HCT116 (cell line): ENCODE measurements at regions not wholly inside any gene's neighbourhood (a gene's known extent, or its start where the extent isn't known, plus 50 kb on each side); places are given as distances from the start of the nearest gene placed in this dataset.

ENCODE experiments used
- ATAC-seq: fragments of 200-7000 bp; cut with Tn5 transposase; 2 replicates; pipeline ENCODE4 v1.9.1; 2020; ENCODE audit warnings: mild to moderate bottlenecking, moderate library complexity
- BruUV-seq: library from RNA; stranded (reverse); fragments of 400-500 nt; replicated peaks from 2 replicates; lab custom pipeline; 2021; lab: Mats Ljungman, UMichigan
- CTCF ChIA-PET: fragments of 300-600 bp; sonication (Branson Sonifier 250); formaldehyde crosslinking; loops from one replicate; lab custom pipeline; 2021; ENCODE audit warnings: antibody characterized with exemption; lab: Charles Lee
- POLR2A ChIA-PET: fragments of 300-600, 350-600 bp; sonication (Branson Sonifier 250); formaldehyde crosslinking; loops from one replicate; lab custom pipeline; 2021; ENCODE audit warnings: antibody characterized with exemption; lab: Charles Lee
- RAD21 ChIA-PET, 2 experiments: fragments of 300-600 bp; sonication (Branson Sonifier 250); formaldehyde crosslinking; loops; one replicate each; lab custom pipeline; 2023; ENCODE audit warnings: low total read pairs in 2 of 2; ENCODE audit not compliant: uncharacterized antibody in 2 of 2, unreplicated experiment in 2 of 2, low non-redundant PET in 1 of 2; lab: Charles Lee
- DNase-seq: peaks from one replicate; pipeline ENCODE4 v3.0.0-alpha.2; 2010; ENCODE audit warnings: low read depth, low spot score
- H2AFZ ChIP-seq: fragments of 200-600 bp; shearing (Covaris generic), sonication (generic); 2 replicates; pipeline ENCODE4 v1.6.1; 2017; ENCODE audit warnings: low read depth, mixed run types, mixed read lengths, antibody characterized with exemption, low read length; ENCODE audit not compliant: poor library complexity, severe bottlenecking
- H3K27ac ChIP-seq: 2 replicates; pipeline ENCODE4 v1.5.1; 2012; ENCODE audit warnings: low read depth, low read length
- H3K27me3 ChIP-seq: fragments of 200-600 bp; sonication (generic); 2 replicates; pipeline ENCODE4 v1.6.1; 2016; ENCODE audit warnings: mixed run types, low read length, mixed read lengths; ENCODE audit not compliant: insufficient read depth
- H3K36me3 ChIP-seq, 2 experiments: fragments of 200-500 bp in 1 of 2; fragments of 200-600 bp in 1 of 2; sonication (Bioruptor generic) in 1 of 2; sonication (generic) in 1 of 2; 2 replicates each; pipeline versions ENCODE4 v1.5.1 to v1.6.1; 2014 to 2016; ENCODE audit warnings: low read length in 2 of 2, inconsistent platforms in 1 of 2, mixed read lengths in 1 of 2, mixed run types in 1 of 2; ENCODE audit not compliant: insufficient read depth in 2 of 2, control insufficient read depth in 1 of 2
- H3K4me1 ChIP-seq, 2 experiments: fragments of 200-600 bp in 1 of 2; sonication (generic) in 1 of 2; 2 replicates each; pipeline versions ENCODE4 v1.5.1 to v1.6.1; 2012 to 2017; ENCODE audit warnings: low read length in 2 of 2, inconsistent platforms in 1 of 2, mild to moderate bottlenecking in 1 of 2, mixed read lengths in 1 of 2, mixed run types in 1 of 2, moderate library complexity in 1 of 2; ENCODE audit not compliant: insufficient read depth in 2 of 2, control insufficient read depth in 1 of 2
- H3K4me2 ChIP-seq: fragments of 200-600 bp; sonication (generic); 2 replicates; pipeline ENCODE4 v1.6.1; 2017; ENCODE audit warnings: mixed run types, low read length, mixed read lengths
- H3K4me3 ChIP-seq, 2 experiments: fragments of 200-600 bp in 1 of 2; sonication (generic) in 1 of 2; replicated peaks in 1 of 2; 2 replicates each; pipeline ENCODE4 v1.5.1; 2011 to 2016; ENCODE audit warnings: low read length in 2 of 2, control low read depth in 1 of 2, low read depth in 1 of 2, mild to moderate bottlenecking in 1 of 2, mixed read lengths in 1 of 2, mixed run types in 1 of 2
- H3K79me2 ChIP-seq: fragments of 200-600 bp; sonication (generic); 2 replicates; pipeline ENCODE4 v1.6.1; 2017; ENCODE audit warnings: mild to moderate bottlenecking, mixed run types, low read length, moderate library complexity, mixed read lengths; ENCODE audit not compliant: insufficient read depth
- H3K9ac ChIP-seq: fragments of 200-600 bp; sonication (generic); 2 replicates; pipeline ENCODE4 v1.6.1; 2016; ENCODE audit warnings: low read length, mixed read lengths
- H3K9me2 ChIP-seq: fragments of 200-600 bp; sonication (generic), shearing (Covaris generic); 2 replicates; pipeline ENCODE4 v1.6.1; 2017; ENCODE audit warnings: mixed run types, mild to moderate bottlenecking, moderate library complexity; ENCODE audit not compliant: insufficient read depth
- H3K9me3 ChIP-seq, 2 experiments: fragments of 200-500 bp in 1 of 2; fragments of 200-600 bp in 1 of 2; sonication (Bioruptor generic) in 1 of 2; sonication (generic) in 1 of 2; 2 replicates each; pipeline ENCODE4 v1.6.1; 2014 to 2017; ENCODE audit warnings: low read length in 2 of 2, mixed read lengths in 2 of 2, inconsistent platforms in 1 of 2, low read depth in 1 of 2, mild to moderate bottlenecking in 1 of 2, mixed run types in 1 of 2, moderate library complexity in 1 of 2; ENCODE audit not compliant: control insufficient read depth in 1 of 2, insufficient read depth in 1 of 2
- H4K20me1 ChIP-seq: fragments of 200-600 bp; sonication (generic), shearing (Covaris generic); 2 replicates; pipeline ENCODE4 v1.6.1; 2017; ENCODE audit warnings: mixed run types, mild to moderate bottlenecking, moderate library complexity; ENCODE audit not compliant: insufficient read depth
- CBX3 ChIP-seq: IDR thresholded peaks from 2 replicates; pipeline ENCODE4 v1.6.1; 2012; ENCODE audit warnings: low read depth
- EZH2 ChIP-seq: fragments of 200-600 bp; sonication (generic); IDR thresholded peaks from 2 replicates; pipeline ENCODE4 v1.6.1; 2017; ENCODE audit warnings: antibody characterized with exemption, mixed run types
- FOSL1 ChIP-seq: IDR thresholded peaks from 2 replicates; pipeline ENCODE4 v1.6.1; 2012; ENCODE audit warnings: low read depth
- JUND ChIP-seq: IDR thresholded peaks from 2 replicates; pipeline ENCODE4 v1.6.1; 2012
- POLR2A ChIP-seq: IDR thresholded peaks from 2 replicates; pipeline ENCODE4 v1.7.0; 2011; ENCODE audit warnings: borderline replicate concordance; ENCODE audit not compliant: insufficient read depth, insufficient read length; ENCODE audit errors: extremely low read depth
- RAD21 ChIP-seq: IDR thresholded peaks from 2 replicates; pipeline ENCODE4 v1.6.1; 2012; ENCODE audit warnings: low read depth, mild to moderate bottlenecking
- SIN3A ChIP-seq: IDR thresholded peaks from 2 replicates; pipeline ENCODE4 v1.6.1; 2012; ENCODE audit warnings: low read depth
- SP1 ChIP-seq: IDR thresholded peaks from 2 replicates; pipeline ENCODE4 v1.6.1; 2012; ENCODE audit warnings: low read depth
- TCF7L2 ChIP-seq: IDR thresholded peaks from 2 replicates; pipeline ENCODE4 v1.7.0; 2011; ENCODE audit warnings: borderline replicate concordance, inconsistent platforms; ENCODE audit not compliant: insufficient read depth, insufficient read length; ENCODE audit errors: extremely low read depth
- ZFX ChIP-seq: fragments of 450-650 bp; IDR thresholded peaks from 2 replicates; pipeline ENCODE4 v1.6.1; 2017
- ZNF274 ChIP-seq: fragments of 200-500 bp; sonication (Bioruptor generic); IDR thresholded peaks from 2 replicates; pipeline ENCODE4 v1.6.1; 2014; ENCODE audit warnings: mild to moderate bottlenecking, low read depth, low read length, inconsistent platforms
- intact Hi-C: fragments of 100-400 bp; cut with micrococcal nuclease; formaldehyde crosslinking; loops from 2 replicates; pipeline ENCODE4 v1.10.0; 2022
- TF ChIP-seq, protein P1 (sequence below): IDR thresholded peaks from 2 replicates; pipeline ENCODE4 v1.6.1; 2012; ENCODE audit warnings: low read depth
- TF ChIP-seq, protein P2 (sequence below): IDR thresholded peaks from 2 replicates; pipeline ENCODE4 v1.6.1; 2012

DNA sequence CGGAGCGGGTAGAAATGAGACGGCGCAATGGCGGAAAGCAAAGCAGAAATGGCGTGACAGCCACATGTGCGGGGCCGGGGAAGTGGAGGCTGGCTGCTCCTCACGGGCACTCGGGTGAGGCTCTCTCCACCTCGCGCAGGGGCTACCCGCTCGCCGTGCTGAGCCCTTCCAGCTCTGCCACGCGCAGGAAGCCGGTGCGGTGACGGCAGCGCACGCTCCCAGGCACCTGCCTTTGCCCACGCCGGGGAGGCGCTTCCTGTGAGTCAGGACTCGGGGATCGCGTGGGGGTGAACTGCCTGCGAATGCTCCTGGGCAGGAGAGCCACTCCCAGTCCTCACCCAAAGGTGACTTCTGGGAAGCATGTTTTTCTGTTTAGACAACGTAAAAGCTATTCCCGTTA, 431.2 kb downstream of the GLRX3 start:
- ChIA-PET RAD21 (no interaction called here), CTCF (no interaction called here), POLR2A (no interaction called here)
- no peak overlapping the region for H3K4me2 ChIP-seq
- no peak overlapping the region for H3K9ac ChIP-seq
- no peak overlapping the region for H3K27ac ChIP-seq
- ATAC-seq, result no peak
- H3K4me1 ChIP-seq, result no peaks in the 10 kb centered on the region
- H3K79me2 ChIP-seq, result no peaks in the 10 kb centered on the region
- intact Hi-C loops, result no loop called here
- TF ChIP-seq ZNF274 (no peak), CBX3 (no peak), EZH2 (no peak), JUND (no peak)
- TF ChIP-seq, protein P1, sequence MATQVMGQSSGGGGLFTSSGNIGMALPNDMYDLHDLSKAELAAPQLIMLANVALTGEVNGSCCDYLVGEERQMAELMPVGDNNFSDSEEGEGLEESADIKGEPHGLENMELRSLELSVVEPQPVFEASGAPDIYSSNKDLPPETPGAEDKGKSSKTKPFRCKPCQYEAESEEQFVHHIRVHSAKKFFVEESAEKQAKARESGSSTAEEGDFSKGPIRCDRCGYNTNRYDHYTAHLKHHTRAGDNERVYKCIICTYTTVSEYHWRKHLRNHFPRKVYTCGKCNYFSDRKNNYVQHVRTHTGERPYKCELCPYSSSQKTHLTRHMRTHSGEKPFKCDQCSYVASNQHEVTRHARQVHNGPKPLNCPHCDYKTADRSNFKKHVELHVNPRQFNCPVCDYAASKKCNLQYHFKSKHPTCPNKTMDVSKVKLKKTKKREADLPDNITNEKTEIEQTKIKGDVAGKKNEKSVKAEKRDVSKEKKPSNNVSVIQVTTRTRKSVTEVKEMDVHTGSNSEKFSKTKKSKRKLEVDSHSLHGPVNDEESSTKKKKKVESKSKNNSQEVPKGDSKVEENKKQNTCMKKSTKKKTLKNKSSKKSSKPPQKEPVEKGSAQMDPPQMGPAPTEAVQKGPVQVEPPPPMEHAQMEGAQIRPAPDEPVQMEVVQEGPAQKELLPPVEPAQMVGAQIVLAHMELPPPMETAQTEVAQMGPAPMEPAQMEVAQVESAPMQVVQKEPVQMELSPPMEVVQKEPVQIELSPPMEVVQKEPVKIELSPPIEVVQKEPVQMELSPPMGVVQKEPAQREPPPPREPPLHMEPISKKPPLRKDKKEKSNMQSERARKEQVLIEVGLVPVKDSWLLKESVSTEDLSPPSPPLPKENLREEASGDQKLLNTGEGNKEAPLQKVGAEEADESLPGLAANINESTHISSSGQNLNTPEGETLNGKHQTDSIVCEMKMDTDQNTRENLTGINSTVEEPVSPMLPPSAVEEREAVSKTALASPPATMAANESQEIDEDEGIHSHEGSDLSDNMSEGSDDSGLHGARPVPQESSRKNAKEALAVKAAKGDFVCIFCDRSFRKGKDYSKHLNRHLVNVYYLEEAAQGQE, result no peak
- no peaks in the 10 kb centered on the region for H3K36me3 ChIP-seq
- DNase-seq, result no peak
- H3K9me2 ChIP-seq, result no peaks in the 10 kb centered on the region
- BruUV-seq, result no TSS peak
- no peak overlapping the region for H2AFZ ChIP-seq
- H4K20me1 ChIP-seq, result no peaks in the 10 kb centered on the region
- no peaks in the 10 kb centered on the region for H3K27me3 ChIP-seq
- no peak overlapping the region for H3K4me3 ChIP-seq
- H3K9me3 ChIP-seq, result no peaks in the 10 kb centered on the region

DNA sequence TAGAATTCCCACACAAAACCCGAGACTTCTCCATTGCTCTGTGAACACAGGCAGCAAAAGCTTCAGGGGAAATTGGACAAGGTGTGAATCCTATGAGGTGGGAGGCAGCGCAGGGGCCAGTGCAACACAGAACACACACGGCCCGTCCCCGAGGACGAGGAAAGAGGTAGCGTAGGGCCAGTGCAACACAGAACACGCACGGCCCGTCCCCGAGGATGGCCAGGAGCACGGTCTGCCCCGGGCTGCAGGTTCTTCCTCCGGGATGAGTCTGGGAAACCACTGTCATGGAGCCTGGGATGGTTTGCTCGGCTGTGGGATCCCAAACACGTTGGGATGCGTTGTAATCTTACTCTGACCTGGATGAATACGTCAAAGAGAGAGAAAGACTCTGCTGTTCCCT, 432.1 kb downstream of the GLRX3 start:
- Histone ChIP-seq H3K27me3 (no peaks in the 10 kb centered on the region), H3K4me3 (no peak overlapping the region), H4K20me1 (no peaks in the 10 kb centered on the region), H3K9me2 (no peaks in the 10 kb centered on the region), H3K4me2 (no peak overlapping the region), H2AFZ (no peak overlapping the region), H3K79me2 (no peaks in the 10 kb centered on the region), H3K9me3 (no peaks in the 10 kb centered on the region), H3K9ac (no peak overlapping the region), H3K4me1 (no peaks in the 10 kb centered on the region), H3K27ac (no peak overlapping the region), H3K36me3 (no peaks in the 10 kb centered on the region)
- intact Hi-C loops, result no loop called here
- no TSS peak for BruUV-seq
- RAD21 ChIA-PET, result no interaction called here
- POLR2A ChIA-PET, result no interaction called here
- ATAC-seq, result no peak
- CTCF ChIA-PET, result no interaction called here
- no peak for DNase-seq
- TF ChIP-seq RAD21 (no peak), SP1 (no peak), ZNF274 (no peak), CBX3 (no peak), TCF7L2 (no peak), POLR2A (no peak), SIN3A (no peak), FOSL1 (no peak), ZFX (no peak)
- TF ChIP-seq, protein P2, sequence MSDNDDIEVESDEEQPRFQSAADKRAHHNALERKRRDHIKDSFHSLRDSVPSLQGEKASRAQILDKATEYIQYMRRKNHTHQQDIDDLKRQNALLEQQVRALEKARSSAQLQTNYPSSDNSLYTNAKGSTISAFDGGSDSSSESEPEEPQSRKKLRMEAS, result no peak
- TF ChIP-seq, protein P1, result no peak
